ENCODE measurements at regions not wholly inside any gene's neighbourhood (a gene's known extent, or its start where the extent isn't known, plus 50 kb on each side); places are given as distances from the start of the nearest gene placed in this dataset.

- no TSS peak for BruUV-seq (replicated peaks)
- Histone ChIP-seq H3K79me2 (ENCODE audit: insufficient read depth, low read length) (no peaks in the 10 kb centered on the region), H3K4me1 (ENCODE audit: control insufficient read depth in 1 of 2, insufficient read depth in 2 of 2, low read length in 2 of 2) (no peaks in the 10 kb centered on the region), H3K9me3 (ENCODE audit: control insufficient read depth in 1 of 2, insufficient read depth in 1 of 2, low read depth in 1 of 2, low read length in 2 of 2) (no peaks in the 10 kb centered on the region), H3K9ac (ENCODE audit: low read length) (no peak overlapping the region), H3K9me2 (ENCODE audit: insufficient read depth) (no peaks in the 10 kb centered on the region), H3K27me3 (ENCODE audit: insufficient read depth, low read length) (no peaks in the 10 kb centered on the region; the same call in 1 of the 2 replicates), H3K4me3 (replicated peaks in 1 of 2; ENCODE audit: low read depth in 1 of 2, low read length in 2 of 2) (no peak overlapping the region), H3K4me2 (ENCODE audit: low read length) (no peak overlapping the region), H2AFZ (ENCODE audit: low read depth, low read length, poor library complexity, severe bottlenecking) (no peak overlapping the region), H3K36me3 (ENCODE audit: control insufficient read depth in 1 of 2, insufficient read depth in 2 of 2, low read length in 2 of 2) (no peaks in the 10 kb centered on the region), H4K20me1 (ENCODE audit: insufficient read depth) (no peaks in the 10 kb centered on the region), H3K27ac (ENCODE audit: low read depth, low read length) (no peak overlapping the region)
- DNase-seq (ENCODE audit: low read depth, low spot score) (no peak), ATAC-seq (no peak)
- ChIA-PET RAD21 (ENCODE audit: low non-redundant PET in 1 of 2, low total read pairs in 2 of 2, uncharacterized antibody in 2 of 2, unreplicated experiment in 2 of 2) (no interaction called here), CTCF (no interaction called here), POLR2A (no interaction called here)
- no peak for TF ChIP-seq EZH2phosphoT487 (IDR thresholded peaks at IDR 0.05; ENCODE audit: borderline replicate concordance)
- TF ChIP-seq CBX3 (IDR thresholded peaks at IDR 0.05; ENCODE audit: low read depth): no peak
- no peak for TF ChIP-seq ZBTB33 (IDR thresholded peaks at IDR 0.05; ENCODE audit: extremely low read depth, insufficient replicate concordance, low read length)
- no peak for TF ChIP-seq CTCF (IDR thresholded peaks at IDR 0.05 in 2 of 3, conservative IDR thresholded peaks at IDR 0.05 in 1 of 3; ENCODE audit: borderline replicate concordance in 1 of 3, insufficient read depth in 1 of 3, low read depth in 2 of 3, low read length in 2 of 3)
- TF ChIP-seq ZFX (IDR thresholded peaks at IDR 0.05): no peak
- TF ChIP-seq EGR1 (IDR thresholded peaks at IDR 0.05; ENCODE audit: low read depth): no peak
- TF ChIP-seq SP1 (IDR thresholded peaks at IDR 0.05; ENCODE audit: low read depth): no peak
- TF ChIP-seq SIN3A (IDR thresholded peaks at IDR 0.05; ENCODE audit: low read depth): no peak
- no peak for TF ChIP-seq FOSL1 (IDR thresholded peaks at IDR 0.05; ENCODE audit: low read depth)
- TF ChIP-seq ZNF274 (IDR thresholded peaks at IDR 0.05; ENCODE audit: low read depth, low read length): no peak
- no peak for TF ChIP-seq RAD21 (IDR thresholded peaks at IDR 0.05; ENCODE audit: low read depth)
- intact Hi-C loops (cut with micrococcal nuclease): no loop called here
These were observed 74.1 kb upstream of the SYN2 start for GRCh38 chr3:11930084-11930483.
